ENCODE measurements at regions not wholly inside any gene's neighbourhood (a gene's known extent, or its start where the extent isn't known, plus 50 kb on each side); places are given as distances from the start of the nearest gene placed in this dataset.

DNA sequence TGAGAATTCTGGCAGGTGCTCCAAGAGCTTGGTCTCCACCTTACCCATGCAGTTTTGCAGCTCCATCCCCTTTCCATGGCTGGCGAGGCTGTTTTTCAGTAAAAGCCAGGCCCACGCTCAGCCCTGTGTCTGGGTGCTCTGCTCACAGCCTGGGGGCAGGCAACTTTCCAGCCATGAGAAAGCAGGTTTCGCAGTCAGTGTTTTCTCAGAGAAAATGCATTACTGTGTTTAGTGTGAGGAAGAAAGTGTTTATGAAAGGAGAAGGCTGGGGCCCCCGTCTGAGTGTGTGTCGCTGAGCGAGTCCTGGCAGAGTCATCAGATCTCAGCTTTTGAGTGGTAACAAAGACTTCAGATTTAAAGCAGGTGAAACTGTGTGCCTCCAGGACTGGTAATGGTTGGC, 248.1 kb downstream of the IRX1 start:
- Histone ChIP-seq H3K79me2 (ENCODE audit: insufficient read depth, low read depth, low read length) (no peaks in the 10 kb centered on the region), H3K27ac (ENCODE audit: low read depth, low read length, poor library complexity, severe bottlenecking) (no peak overlapping the region), H2AFZ (ENCODE audit: low read length) (no peak overlapping the region), H3K4me1 (ENCODE audit: insufficient read depth, low read length, poor library complexity, severe bottlenecking) (no peaks in the 10 kb centered on the region), H3K4me3 (ENCODE audit: low read depth, low read length, poor library complexity, severe bottlenecking) (no peak overlapping the region), H3K4me2 (ENCODE audit: low read length) (no peak overlapping the region), H3K9me2 (ENCODE audit: insufficient read depth, low read length) (no peaks in the 10 kb centered on the region), H3K9me3 (ENCODE audit: low read length) (no peaks in the 10 kb centered on the region), H4K20me1 (ENCODE audit: insufficient read depth, low read length) (no peaks in the 10 kb centered on the region), H3K36me3 (ENCODE audit: insufficient read depth, low read length) (no peaks in the 10 kb centered on the region)
- CTCF ChIA-PET (ENCODE audit: unreplicated experiment): no interaction called here
- no TSS peak for BruUV-seq (replicated peaks)
- TF ChIP-seq, protein P1, sequence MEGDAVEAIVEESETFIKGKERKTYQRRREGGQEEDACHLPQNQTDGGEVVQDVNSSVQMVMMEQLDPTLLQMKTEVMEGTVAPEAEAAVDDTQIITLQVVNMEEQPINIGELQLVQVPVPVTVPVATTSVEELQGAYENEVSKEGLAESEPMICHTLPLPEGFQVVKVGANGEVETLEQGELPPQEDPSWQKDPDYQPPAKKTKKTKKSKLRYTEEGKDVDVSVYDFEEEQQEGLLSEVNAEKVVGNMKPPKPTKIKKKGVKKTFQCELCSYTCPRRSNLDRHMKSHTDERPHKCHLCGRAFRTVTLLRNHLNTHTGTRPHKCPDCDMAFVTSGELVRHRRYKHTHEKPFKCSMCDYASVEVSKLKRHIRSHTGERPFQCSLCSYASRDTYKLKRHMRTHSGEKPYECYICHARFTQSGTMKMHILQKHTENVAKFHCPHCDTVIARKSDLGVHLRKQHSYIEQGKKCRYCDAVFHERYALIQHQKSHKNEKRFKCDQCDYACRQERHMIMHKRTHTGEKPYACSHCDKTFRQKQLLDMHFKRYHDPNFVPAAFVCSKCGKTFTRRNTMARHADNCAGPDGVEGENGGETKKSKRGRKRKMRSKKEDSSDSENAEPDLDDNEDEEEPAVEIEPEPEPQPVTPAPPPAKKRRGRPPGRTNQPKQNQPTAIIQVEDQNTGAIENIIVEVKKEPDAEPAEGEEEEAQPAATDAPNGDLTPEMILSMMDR (conservative IDR thresholded peaks at IDR 0.05; ENCODE audit: low read length): no peak
- TF ChIP-seq EZH2phosphoT487 (IDR thresholded peaks at IDR 0.05; ENCODE audit: borderline replicate concordance, low read depth, low read length): no peak
- intact Hi-C loops (cut with micrococcal nuclease; ENCODE audit: unreplicated experiment): no loop called here
- DNase-seq (ENCODE audit: low spot score): no peak
- POLR2A ChIA-PET: no interaction called here

DNA sequence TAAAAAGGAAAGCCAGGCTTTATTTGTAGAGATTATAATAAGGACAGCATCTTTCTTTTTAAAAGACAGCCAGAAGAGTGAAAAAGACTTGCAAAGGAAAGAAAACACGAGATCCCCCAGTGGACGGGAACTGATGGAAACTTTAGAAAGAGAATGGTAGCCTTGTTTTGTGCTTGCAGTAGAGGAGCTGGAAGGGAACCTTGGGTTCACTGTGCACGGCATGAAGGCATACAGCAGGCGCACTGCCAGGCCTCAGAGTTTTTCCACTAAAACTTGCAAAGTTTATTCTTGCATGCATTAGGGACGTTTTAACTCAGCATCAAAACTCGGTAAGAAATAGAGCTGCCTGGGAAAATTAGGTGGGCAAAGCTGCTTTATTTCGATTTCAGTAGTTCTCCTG, 248.6 kb downstream of the IRX1 start:
- no peak overlapping the region for H3K4me3 ChIP-seq (ENCODE audit: low read depth, low read length, poor library complexity, severe bottlenecking)
- ChIA-PET CTCF (ENCODE audit: unreplicated experiment) (no interaction called here), POLR2A (interaction anchor here (0.6 kb wide), 1 partner anchor 256 kb away, joined by 3 read pairs; no protein-coding TSS in a partner anchor)
- no peak overlapping the region for H2AFZ ChIP-seq (ENCODE audit: low read length)
- H3K9me2 ChIP-seq (ENCODE audit: insufficient read depth, low read length): no peaks in the 10 kb centered on the region
- H3K4me1 ChIP-seq (ENCODE audit: insufficient read depth, low read length, poor library complexity, severe bottlenecking): no peaks in the 10 kb centered on the region
- H3K36me3 ChIP-seq (ENCODE audit: insufficient read depth, low read length): no peaks in the 10 kb centered on the region
- no peak overlapping the region for H3K27ac ChIP-seq (ENCODE audit: low read depth, low read length, poor library complexity, severe bottlenecking)
- BruUV-seq (replicated peaks): no TSS peak
- no peak for DNase-seq (ENCODE audit: low spot score)
- intact Hi-C loops (cut with micrococcal nuclease; ENCODE audit: unreplicated experiment): no loop called here
- H4K20me1 ChIP-seq (ENCODE audit: insufficient read depth, low read length): no peaks in the 10 kb centered on the region
- no peaks in the 10 kb centered on the region for H3K79me2 ChIP-seq (ENCODE audit: insufficient read depth, low read depth, low read length)
- H3K4me2 ChIP-seq (ENCODE audit: low read length): no peak overlapping the region
- no peaks in the 10 kb centered on the region for H3K9me3 ChIP-seq (ENCODE audit: low read length)
- TF ChIP-seq EZH2phosphoT487 (IDR thresholded peaks at IDR 0.05; ENCODE audit: borderline replicate concordance, low read depth, low read length): no peak
- TF ChIP-seq, protein P1 (conservative IDR thresholded peaks at IDR 0.05; ENCODE audit: low read length): no peak

GRCh38 chr5:3845230-3845629, 249.6 kb downstream of the IRX1 start:
- Histone ChIP-seq H4K20me1 (ENCODE audit: insufficient read depth, low read length) (no peaks in the 10 kb centered on the region), H3K79me2 (ENCODE audit: insufficient read depth, low read depth, low read length) (no peaks in the 10 kb centered on the region), H3K27ac (ENCODE audit: low read depth, low read length, poor library complexity, severe bottlenecking) (no peak overlapping the region), H3K9me2 (ENCODE audit: insufficient read depth, low read length) (no peaks in the 10 kb centered on the region), H2AFZ (ENCODE audit: low read length) (no peak overlapping the region), H3K4me2 (ENCODE audit: low read length) (no peak overlapping the region), H3K36me3 (ENCODE audit: insufficient read depth, low read length) (no peaks in the 10 kb centered on the region), H3K9me3 (ENCODE audit: low read length) (no peaks in the 10 kb centered on the region), H3K4me3 (ENCODE audit: low read depth, low read length, poor library complexity, severe bottlenecking) (no peak overlapping the region), H3K4me1 (ENCODE audit: insufficient read depth, low read length, poor library complexity, severe bottlenecking) (no peaks in the 10 kb centered on the region)
- BruUV-seq (replicated peaks): no TSS peak
- CTCF ChIA-PET (ENCODE audit: unreplicated experiment): no interaction called here
- TF ChIP-seq EZH2phosphoT487 (IDR thresholded peaks at IDR 0.05; ENCODE audit: borderline replicate concordance, low read depth, low read length): no peak
- TF ChIP-seq, protein P1 (conservative IDR thresholded peaks at IDR 0.05; ENCODE audit: low read length): no peak
- intact Hi-C loops (cut with micrococcal nuclease; ENCODE audit: unreplicated experiment): no loop called here
- no peak for DNase-seq (ENCODE audit: low spot score)
- POLR2A ChIA-PET: no interaction called here

Data from OCI-LY7 (cell line).